Neural cell (in vitro differentiated cells): ENCODE measurements at regions not wholly inside any gene's neighbourhood (a gene's known extent, or its start where the extent isn't known, plus 50 kb on each side); places are given as distances from the start of the nearest gene placed in this dataset.

Experiments used
- H2AFZ ChIP-seq: fragments of 200-600, 300-800 bp; sonication (generic), shearing (Covaris generic); 2 replicates; pipeline ENCODE4 v1.6.0; 2014; ENCODE audit warnings: low read depth, mild to moderate bottlenecking, antibody characterized with exemption, low read length, moderate library complexity
- H3F3A ChIP-seq: fragments of 200-600 bp; shearing (Covaris generic); 2 replicates; pipeline ENCODE4 v1.6.1; 2016; ENCODE audit warnings: mild to moderate bottlenecking, moderate library complexity, mixed read lengths, antibody characterized with exemption, low read length; ENCODE audit not compliant: insufficient read depth, poor library complexity, severe bottlenecking
- H3K27ac ChIP-seq: fragments of 200-600, 300-800 bp; sonication (generic), shearing (Covaris generic); 2 replicates; pipeline ENCODE4 v1.5.1; 2014; ENCODE audit warnings: mild to moderate bottlenecking, low read length, moderate library complexity
- H3K27me3 ChIP-seq: fragments of 300-800, 200-600 bp; sonication (generic), shearing (Covaris generic); 2 replicates; pipeline ENCODE4 v1.6.0; 2014; ENCODE audit warnings: mild to moderate bottlenecking, low read depth, low read length, moderate library complexity; ENCODE audit not compliant: insufficient read depth
- H3K36me3 ChIP-seq: fragments of 300-800, 200-600 bp; sonication (generic), shearing (Covaris generic); 2 replicates; pipeline ENCODE4 v1.5.1; 2014; ENCODE audit warnings: mild to moderate bottlenecking, antibody characterized with exemption, low read length, moderate library complexity; ENCODE audit not compliant: insufficient read depth
- H3K4me2 ChIP-seq: fragments of 300-800, 200-600 bp; sonication (generic), shearing (Covaris generic); 2 replicates; pipeline ENCODE4 v1.6.0; 2014; ENCODE audit warnings: mild to moderate bottlenecking, low read length
- H3K4me3 ChIP-seq: fragments of 300-800, 200-600 bp; sonication (generic), shearing (Covaris generic); 2 replicates; pipeline ENCODE4 v1.5.1; 2014; ENCODE audit warnings: mild to moderate bottlenecking, low read length, moderate library complexity
- H3K79me2 ChIP-seq: fragments of 200-600 bp; shearing (Covaris generic); replicated peaks from 2 replicates; pipeline ENCODE4 v1.6.0; 2014; ENCODE audit warnings: mild to moderate bottlenecking, low read length, moderate library complexity; ENCODE audit not compliant: insufficient read depth
- H3K9ac ChIP-seq: fragments of 300-800, 200-600 bp; sonication (generic), shearing (Covaris generic); 2 replicates; pipeline ENCODE4 v1.6.1; 2016; ENCODE audit warnings: mild to moderate bottlenecking, low read length, mixed read lengths
- H3K9me2 ChIP-seq: fragments of 200-600 bp; shearing (Covaris generic); 2 replicates; pipeline ENCODE4 v1.6.1; 2016; ENCODE audit warnings: mild to moderate bottlenecking, low read length, mixed read lengths; ENCODE audit not compliant: insufficient read depth
- H3K9me3 ChIP-seq: fragments of 200-600, 300-800 bp; sonication (generic), shearing (Covaris generic); 2 replicates; pipeline ENCODE4 v1.6.1; 2016; ENCODE audit warnings: mild to moderate bottlenecking, mixed run types, low read length, moderate library complexity, mixed read lengths
- H4K20me1 ChIP-seq: fragments of 200-600 bp; shearing (Covaris generic); 2 replicates; pipeline ENCODE4 v1.6.1; 2016; ENCODE audit warnings: mild to moderate bottlenecking, mixed run types; ENCODE audit not compliant: insufficient read depth
- EP300 ChIP-seq: fragments of 450-650 bp; conservative IDR thresholded peaks from 2 replicates; pipeline ENCODE4 v1.6.1; 2014; ENCODE audit warnings: antibody characterized with exemption, mild to moderate bottlenecking, moderate library complexity; ENCODE audit not compliant: poor library complexity, severe bottlenecking
- EZH2 ChIP-seq: fragments of 200-600, 300-800 bp; shearing (Covaris generic), sonication (generic); IDR thresholded peaks from 2 replicates; pipeline ENCODE4 v1.6.1; 2014; ENCODE audit warnings: antibody characterized with exemption, low read length, borderline replicate concordance, mild to moderate bottlenecking; ENCODE audit not compliant: insufficient read depth, poor library complexity, severe bottlenecking
- MXI1 ChIP-seq: fragments of 450-650 bp; conservative IDR thresholded peaks from 2 replicates; pipeline ENCODE4 v1.6.1; 2014; ENCODE audit warnings: antibody characterized with exemption, mild to moderate bottlenecking; ENCODE audit not compliant: poor library complexity, severe bottlenecking
- POLR2AphosphoS5 ChIP-seq: IDR thresholded peaks from 2 replicates; pipeline ENCODE4 v1.6.1; 2012
- RAD21 ChIP-seq: fragments of 450-650 bp; conservative IDR thresholded peaks from 2 replicates; pipeline ENCODE4 v1.6.1; 2014; ENCODE audit warnings: antibody characterized with exemption, mild to moderate bottlenecking, moderate library complexity
- SMC3 ChIP-seq: fragments of 450-650 bp; conservative IDR thresholded peaks from 2 replicates; pipeline ENCODE4 v1.6.1; 2014; ENCODE audit warnings: antibody characterized with exemption, mild to moderate bottlenecking, moderate library complexity; ENCODE audit not compliant: poor library complexity
- TAF1 ChIP-seq: IDR thresholded peaks from 2 replicates; pipeline ENCODE4 v1.6.1; 2012; ENCODE audit warnings: low read depth
- TF ChIP-seq, protein P1 (sequence below): fragments of 450-650 bp; IDR thresholded peaks from 2 replicates; pipeline ENCODE4 v1.5.1; 2014; ENCODE audit warnings: antibody characterized with exemption, mild to moderate bottlenecking, moderate library complexity; ENCODE audit not compliant: poor library complexity, severe bottlenecking
- TF ChIP-seq, protein P2 (sequence below): IDR thresholded peaks from 2 replicates; pipeline ENCODE4 v1.6.1; 2012; ENCODE audit warnings: borderline replicate concordance

DNA sequence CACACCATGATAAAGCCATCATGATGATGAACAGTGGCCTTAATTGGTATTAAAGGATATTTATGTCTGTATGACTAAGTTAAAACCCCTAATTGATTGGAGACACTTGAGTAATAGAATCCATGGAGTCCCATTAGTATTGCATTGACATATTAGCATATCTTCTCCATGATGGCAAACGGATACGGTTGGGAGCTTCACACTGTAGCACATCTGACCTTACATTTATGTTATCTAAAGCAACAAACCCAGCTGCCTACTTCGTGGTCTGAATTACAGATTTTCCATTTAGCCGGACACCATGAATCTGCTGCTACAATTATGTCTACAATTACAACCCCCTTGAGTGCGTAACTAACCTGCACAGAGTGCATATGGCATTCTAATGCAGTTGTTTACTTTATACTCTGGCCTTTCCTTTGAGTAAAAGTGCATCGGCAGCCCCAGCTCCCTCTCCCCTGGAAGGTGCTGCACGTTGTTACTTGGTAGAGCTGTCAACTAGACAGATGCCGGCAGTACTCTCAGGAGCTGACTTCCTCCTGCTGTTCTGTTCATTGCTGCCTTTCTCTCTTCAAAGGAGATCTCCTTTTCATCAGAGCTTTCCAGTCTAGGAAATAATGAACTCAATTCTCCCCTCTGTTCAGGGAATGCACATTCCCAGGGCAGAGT, 92.1 kb downstream of the LRRC30 start:
- Histone ChIP-seq H3K4me2 (peak overlapping the region; percentile 39), H3K9me2 (no peaks in the 10 kb centered on the region), H3K27ac (peak overlapping the region; percentile 37), H3F3A (no peaks in the 10 kb centered on the region), H2AFZ (no peak overlapping the region), H3K9me3 (no peaks in the 10 kb centered on the region), H3K36me3 (no peaks in the 10 kb centered on the region), H4K20me1 (no peaks in the 10 kb centered on the region), H3K79me2 (no peaks in the 10 kb centered on the region), H3K27me3 (no peaks in the 10 kb centered on the region), H3K9ac (no peak overlapping the region), H3K4me3 (peak overlapping the region; percentile 28)
- TF ChIP-seq SMC3 (peak; percentile 38), EP300 (no peak), POLR2AphosphoS5 (peak; percentile 17), TAF1 (no peak), EZH2 (no peak), MXI1 (no peak), RAD21 (no peak)
- TF ChIP-seq, protein P1, sequence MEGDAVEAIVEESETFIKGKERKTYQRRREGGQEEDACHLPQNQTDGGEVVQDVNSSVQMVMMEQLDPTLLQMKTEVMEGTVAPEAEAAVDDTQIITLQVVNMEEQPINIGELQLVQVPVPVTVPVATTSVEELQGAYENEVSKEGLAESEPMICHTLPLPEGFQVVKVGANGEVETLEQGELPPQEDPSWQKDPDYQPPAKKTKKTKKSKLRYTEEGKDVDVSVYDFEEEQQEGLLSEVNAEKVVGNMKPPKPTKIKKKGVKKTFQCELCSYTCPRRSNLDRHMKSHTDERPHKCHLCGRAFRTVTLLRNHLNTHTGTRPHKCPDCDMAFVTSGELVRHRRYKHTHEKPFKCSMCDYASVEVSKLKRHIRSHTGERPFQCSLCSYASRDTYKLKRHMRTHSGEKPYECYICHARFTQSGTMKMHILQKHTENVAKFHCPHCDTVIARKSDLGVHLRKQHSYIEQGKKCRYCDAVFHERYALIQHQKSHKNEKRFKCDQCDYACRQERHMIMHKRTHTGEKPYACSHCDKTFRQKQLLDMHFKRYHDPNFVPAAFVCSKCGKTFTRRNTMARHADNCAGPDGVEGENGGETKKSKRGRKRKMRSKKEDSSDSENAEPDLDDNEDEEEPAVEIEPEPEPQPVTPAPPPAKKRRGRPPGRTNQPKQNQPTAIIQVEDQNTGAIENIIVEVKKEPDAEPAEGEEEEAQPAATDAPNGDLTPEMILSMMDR: no peak
- TF ChIP-seq, protein P2, sequence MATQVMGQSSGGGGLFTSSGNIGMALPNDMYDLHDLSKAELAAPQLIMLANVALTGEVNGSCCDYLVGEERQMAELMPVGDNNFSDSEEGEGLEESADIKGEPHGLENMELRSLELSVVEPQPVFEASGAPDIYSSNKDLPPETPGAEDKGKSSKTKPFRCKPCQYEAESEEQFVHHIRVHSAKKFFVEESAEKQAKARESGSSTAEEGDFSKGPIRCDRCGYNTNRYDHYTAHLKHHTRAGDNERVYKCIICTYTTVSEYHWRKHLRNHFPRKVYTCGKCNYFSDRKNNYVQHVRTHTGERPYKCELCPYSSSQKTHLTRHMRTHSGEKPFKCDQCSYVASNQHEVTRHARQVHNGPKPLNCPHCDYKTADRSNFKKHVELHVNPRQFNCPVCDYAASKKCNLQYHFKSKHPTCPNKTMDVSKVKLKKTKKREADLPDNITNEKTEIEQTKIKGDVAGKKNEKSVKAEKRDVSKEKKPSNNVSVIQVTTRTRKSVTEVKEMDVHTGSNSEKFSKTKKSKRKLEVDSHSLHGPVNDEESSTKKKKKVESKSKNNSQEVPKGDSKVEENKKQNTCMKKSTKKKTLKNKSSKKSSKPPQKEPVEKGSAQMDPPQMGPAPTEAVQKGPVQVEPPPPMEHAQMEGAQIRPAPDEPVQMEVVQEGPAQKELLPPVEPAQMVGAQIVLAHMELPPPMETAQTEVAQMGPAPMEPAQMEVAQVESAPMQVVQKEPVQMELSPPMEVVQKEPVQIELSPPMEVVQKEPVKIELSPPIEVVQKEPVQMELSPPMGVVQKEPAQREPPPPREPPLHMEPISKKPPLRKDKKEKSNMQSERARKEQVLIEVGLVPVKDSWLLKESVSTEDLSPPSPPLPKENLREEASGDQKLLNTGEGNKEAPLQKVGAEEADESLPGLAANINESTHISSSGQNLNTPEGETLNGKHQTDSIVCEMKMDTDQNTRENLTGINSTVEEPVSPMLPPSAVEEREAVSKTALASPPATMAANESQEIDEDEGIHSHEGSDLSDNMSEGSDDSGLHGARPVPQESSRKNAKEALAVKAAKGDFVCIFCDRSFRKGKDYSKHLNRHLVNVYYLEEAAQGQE: peak; percentile 31

DNA sequence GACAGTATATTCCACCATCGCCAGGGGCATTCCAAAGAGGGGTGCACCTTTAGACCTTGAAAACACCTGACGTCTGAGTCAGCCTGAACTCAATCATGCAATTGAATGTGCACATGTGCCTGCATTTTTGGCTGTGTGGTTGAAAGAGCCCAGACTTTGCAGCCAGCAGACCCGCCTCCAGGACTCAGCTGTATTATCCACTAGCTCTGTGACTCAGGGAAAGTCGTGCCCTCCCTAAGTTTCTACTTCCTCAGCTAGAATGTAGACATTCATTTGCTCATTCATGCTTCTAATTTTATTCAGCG, 94.2 kb downstream of the LRRC30 start:
- H3K9me2 ChIP-seq: no peaks in the 10 kb centered on the region
- no peaks in the 10 kb centered on the region for H3K79me2 ChIP-seq
- TF ChIP-seq TAF1 (no peak), SMC3 (no peak), EZH2 (no peak), RAD21 (no peak), POLR2AphosphoS5 (no peak), MXI1 (no peak), EP300 (no peak)
- TF ChIP-seq, protein P1: no peak
- TF ChIP-seq, protein P2: no peak
- no peak overlapping the region for H3K27ac ChIP-seq
- H3K36me3 ChIP-seq: no peaks in the 10 kb centered on the region
- no peak overlapping the region for H3K4me2 ChIP-seq
- no peaks in the 10 kb centered on the region for H3K9me3 ChIP-seq
- H3K27me3 ChIP-seq: no peaks in the 10 kb centered on the region
- no peak overlapping the region for H3K9ac ChIP-seq
- no peaks in the 10 kb centered on the region for H4K20me1 ChIP-seq
- H2AFZ ChIP-seq: no peak overlapping the region
- no peaks in the 10 kb centered on the region for H3F3A ChIP-seq
- H3K4me3 ChIP-seq: no peak overlapping the region
